GM19324 (cell line): ENCODE measurements at regions not wholly inside any gene's neighbourhood (a gene's known extent, or its start where the extent isn't known, plus 50 kb on each side); places are given as distances from the start of the nearest gene placed in this dataset.

Experiments used
- ATAC-seq: cut with Tn5 transposase; IDR thresholded peaks from one replicate; pipeline ENCODE4 v1.9.1; 2021; ENCODE audit warnings: mild to moderate bottlenecking, moderate library complexity; ENCODE audit not compliant: unreplicated experiment, low FRiP score

DNA sequence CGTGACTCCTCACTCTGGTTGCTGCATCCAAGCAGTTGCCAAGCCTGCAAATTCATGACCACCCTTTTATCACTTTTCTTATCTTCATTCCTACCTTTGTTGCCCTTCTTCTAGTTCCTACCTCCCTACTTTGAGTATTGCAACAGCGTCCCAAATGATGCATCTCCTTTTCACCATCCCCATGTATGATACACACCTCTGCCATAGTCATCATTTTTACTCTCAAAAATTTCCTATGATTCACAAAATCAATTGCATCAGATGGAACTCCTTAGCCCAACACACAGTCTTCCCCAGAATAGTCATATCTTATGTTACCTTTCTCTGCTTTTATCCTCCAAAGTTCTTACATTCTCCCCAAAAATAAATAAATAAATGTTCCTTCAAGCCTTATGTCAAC, 262.6 kb downstream of the TBL1XR1 start:
- ATAC-seq, result no peak

GRCh38 chr3:176933704-176934103, 263.6 kb downstream of the TBL1XR1 start:
- ATAC-seq, result no peak

GRCh38 chr3:176932433-176932832, 264.8 kb downstream of the TBL1XR1 start:
- no peak for ATAC-seq

DNA sequence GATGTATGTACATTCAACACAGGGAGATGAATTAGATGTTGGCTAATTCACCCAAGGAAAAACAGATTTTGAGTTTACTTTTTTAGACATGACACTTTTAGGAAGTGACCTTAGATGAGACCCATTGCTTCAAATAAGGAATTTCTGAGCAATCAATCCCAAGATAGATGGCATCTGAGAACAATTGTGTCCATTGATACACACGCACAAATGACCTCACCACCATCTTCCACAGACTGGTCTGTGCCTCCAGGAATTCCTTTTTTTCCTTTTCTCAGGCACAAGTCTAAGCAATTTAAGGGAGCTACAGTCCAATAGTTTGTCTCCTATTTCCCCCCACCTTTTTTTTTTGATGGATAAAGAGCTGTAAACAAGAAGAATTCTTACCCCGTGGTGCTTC, 265.3 kb downstream of the TBL1XR1 start:
- ATAC-seq, result no peak

- no peak for ATAC-seq
Observed at GRCh38 chr3:176930942-176931341, 266.3 kb downstream of the TBL1XR1 start.

DNA sequence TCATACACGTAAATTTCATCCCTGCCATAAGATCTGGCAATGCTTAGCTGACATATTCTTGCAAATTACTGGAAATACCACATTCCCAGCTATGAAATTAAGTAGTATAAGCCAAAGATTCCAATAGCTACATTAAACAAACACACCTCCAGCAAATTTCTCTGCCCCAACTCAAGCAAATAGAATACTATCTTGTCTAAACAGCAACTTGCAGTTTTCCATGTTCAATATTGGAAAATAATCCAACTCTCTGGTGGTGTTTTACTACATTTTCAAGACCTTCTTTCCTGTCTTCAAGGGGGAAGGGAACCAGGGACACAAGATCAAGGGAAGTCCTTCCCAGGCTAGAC, 268.7 kb downstream of the TBL1XR1 start:
- ATAC-seq, result no peak

- ATAC-seq, result no peak
Observed at GRCh38 chr3:176927706-176928581, 269.3 kb downstream of the TBL1XR1 start.

DNA sequence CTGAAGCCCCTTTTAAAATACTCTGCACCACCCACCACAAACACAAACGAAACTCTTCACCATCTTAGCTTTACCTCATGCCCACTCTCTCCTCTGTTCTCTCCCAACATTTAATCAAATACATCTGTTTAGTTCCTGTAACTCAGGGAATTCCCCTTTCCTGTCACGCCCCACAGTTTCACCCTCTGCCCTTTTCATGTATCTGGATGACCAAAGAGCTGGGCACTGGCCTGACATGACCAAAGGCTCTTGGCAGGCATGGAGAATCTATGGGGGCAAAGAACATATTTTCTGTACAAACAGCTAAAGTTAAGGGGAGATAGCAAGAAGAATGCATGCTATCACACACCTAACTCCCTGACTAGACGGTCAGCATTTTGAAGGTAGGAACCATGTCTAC, 270.0 kb downstream of the TBL1XR1 start:
- no peak for ATAC-seq

DNA sequence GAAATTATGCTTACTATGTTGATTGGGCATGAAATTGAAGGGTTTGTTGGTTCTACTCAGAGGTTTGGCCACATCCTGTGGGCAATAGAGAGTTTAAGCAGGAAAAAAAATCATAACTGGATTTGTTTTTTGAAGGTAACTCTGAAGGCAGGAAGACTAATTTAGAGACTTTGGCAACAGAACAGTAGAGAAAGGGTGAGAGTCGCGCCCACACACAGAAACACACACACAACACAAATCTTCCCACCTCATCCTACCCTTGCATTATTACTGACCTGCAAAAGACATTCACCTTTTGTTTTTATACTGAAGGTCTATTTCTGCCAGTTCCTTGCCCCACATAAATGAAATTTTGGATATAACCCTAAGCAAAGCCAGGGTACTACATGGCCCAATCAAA, 270.6 kb downstream of the TBL1XR1 start:
- ATAC-seq, result no peak

DNA sequence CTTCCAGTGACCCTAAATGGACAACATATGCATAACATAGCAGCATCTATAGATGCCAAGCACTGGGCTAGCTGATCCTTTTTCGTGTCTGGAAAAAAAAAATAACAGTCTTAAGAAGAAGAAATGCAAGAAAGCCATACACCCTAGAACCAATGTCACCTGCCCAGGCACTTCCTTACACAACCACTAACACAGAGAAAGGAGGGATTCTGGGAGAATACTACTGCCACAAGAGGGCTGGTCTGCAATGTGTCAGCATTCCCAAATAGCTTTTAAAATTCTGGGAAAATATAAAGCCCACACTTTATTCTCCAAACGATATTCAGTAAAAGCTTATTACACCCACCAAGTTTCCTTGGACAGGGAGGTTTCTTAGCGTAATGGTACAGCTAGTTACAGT, 271.2 kb downstream of the TBL1XR1 start:
- ATAC-seq, result no peak

DNA sequence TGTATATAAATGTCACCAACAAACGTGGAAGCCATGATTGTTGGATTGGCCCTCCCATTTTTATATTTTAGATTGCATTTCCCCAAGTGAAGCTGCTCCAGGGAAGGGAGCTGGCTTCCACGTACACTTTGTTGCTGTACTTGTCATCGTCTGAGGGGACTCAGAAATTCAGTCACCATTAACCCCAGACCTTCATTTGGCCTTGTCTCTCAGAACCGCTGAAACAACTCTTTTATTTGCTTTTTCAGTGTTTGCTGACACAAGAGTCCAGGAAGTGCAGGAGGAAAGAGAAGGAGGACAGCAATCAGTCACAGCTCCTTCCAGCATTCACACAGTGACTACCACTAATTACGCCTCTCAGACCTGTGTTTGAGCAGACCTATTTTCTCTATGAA, 276.5 kb downstream of the TBL1XR1 start:
- no peak for ATAC-seq

- no peak for ATAC-seq
Observed at GRCh38 chr3:176919836-176920765, 277.2 kb downstream of the TBL1XR1 start.

DNA sequence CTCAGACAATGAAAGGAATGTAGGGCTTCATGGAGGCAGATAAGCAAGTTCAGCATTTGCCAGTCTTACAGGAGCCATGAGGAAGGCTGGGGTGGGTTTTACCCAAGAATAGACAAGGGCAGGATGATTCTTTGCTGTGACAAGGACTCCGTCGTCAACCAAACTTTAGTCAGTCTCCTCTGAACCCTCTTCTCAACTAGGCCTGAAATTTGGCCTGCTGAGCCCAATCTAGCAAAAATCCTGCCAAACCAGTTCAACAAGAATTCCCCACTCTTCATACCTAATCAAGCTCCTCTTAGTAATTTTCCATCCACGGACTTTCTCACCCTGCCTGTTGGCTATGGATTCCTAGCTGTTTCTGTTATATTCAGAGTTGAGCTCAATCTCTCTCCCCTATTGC, 280.5 kb downstream of the TBL1XR1 start:
- no peak for ATAC-seq

DNA sequence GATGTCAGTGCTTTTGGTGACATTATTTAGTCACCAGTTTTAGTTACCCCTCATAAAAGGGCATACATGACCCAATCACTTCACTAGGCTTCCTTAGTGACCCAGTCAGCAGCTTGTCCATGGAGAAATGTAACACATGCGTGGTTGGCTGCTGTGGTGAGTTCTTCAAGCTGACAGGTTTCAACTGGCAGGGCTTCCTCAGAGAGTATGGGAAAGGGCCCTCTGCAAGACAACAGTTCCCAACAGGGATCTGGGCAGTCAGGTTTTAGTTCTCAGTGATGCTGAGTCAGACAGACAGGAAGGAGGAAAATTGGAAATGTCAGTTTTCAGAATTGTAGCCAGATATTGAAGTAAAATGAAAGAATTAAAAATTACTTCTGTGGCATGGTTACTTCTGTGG, 282.5 kb downstream of the TBL1XR1 start:
- ATAC-seq, result no peak

- no peak for ATAC-seq
Observed at GRCh38 chr3:176911579-176911978, 285.7 kb downstream of the TBL1XR1 start.

DNA sequence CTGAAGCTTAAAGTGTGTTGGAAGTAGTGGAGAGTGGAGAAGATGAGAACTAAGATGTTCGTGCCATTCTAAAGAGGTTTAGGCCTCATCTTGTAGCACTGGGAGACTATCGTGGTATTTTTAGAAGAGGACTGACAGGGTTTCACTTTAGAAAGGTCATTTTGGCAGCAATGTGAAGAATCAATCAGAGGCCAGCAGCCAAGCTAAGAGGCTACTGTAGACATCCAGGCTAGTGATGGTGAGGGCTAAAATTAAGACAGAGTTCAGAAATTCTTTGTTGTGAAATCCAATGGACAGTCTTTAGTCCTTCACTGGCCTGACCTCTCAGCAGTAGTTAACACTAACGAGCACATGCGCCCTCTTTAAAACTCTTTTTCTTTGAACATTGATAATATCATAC, 288.2 kb downstream of the TBL1XR1 start:
- no peak for ATAC-seq

DNA sequence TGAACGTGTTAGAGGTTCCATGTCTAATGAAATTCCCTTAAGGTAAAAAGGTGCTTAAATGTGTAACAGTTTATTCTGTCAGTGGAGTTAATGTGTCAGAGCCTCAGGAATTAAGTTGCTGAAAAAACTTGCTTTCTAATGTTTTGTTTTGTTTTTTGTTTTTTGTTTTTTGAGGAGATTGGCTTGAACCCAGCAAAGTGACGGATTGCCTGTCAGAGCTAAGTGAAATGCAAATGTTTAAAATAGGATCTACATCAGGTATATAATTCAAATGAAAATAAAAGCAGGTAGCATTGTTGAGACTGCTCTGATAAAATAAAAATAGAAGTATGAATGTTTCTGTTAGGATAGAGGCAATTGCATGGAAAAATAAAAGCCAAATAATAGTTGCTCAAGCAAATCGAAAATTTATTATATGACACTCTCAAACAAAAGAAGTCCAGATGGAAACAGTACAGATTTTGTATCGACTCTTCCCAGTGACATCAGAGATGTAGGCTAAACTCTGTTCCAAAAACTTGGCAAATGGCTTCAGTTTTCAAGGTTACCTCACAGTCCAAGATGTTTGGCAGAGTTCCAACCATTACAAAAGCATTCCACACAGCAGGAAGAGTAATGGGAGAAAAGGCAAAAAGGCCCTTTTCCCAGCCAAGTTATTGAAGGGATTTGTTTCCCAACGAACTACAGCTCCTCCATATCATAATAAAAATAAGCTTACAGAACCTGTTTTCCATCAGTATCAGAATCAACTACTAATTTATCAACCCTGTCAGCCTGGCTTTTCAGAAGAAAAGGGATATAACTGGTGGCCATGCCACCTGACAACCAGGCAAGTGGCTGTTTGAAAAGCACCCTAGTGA, 291.0 kb downstream of the TBL1XR1 start:
- no peak for ATAC-seq

DNA sequence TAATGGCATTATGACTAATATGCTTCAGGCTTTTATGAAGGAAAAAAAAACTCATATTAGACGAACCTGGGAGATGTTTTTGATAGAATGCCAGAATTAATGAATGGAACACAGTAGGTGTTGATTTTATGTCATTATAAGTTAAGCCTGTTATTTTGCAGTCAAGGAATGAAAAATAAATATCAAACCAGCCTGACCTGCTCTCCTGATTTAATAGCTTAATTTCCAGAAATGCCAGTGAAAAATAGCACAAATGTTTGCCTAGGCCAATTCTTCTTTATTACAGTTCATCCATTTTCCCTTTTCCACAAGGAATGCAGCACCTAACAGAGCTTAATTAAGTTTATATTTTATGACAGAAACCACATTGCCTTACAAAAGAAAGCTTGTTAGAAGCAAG, 292.0 kb downstream of the TBL1XR1 start:
- no peak for ATAC-seq

DNA sequence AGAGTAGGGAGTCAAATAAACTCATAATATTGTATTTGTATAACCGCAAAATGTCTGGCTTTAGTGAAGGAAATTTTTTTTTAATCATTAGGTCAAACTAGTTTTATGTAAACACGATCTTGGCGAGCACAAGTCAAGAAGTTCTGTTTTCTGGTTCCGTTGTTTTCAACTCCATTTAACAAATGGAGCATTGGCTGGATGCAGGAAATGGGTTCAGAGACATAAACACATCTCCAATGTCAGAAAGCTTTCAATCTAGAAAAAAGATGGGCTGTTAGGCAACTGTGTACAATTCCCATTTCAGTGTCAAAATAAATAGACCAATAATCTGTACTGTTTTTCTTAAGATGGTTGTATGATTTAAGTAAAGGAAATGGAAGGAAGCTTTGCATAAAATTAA, 292.8 kb downstream of the TBL1XR1 start:
- no peak for ATAC-seq

DNA sequence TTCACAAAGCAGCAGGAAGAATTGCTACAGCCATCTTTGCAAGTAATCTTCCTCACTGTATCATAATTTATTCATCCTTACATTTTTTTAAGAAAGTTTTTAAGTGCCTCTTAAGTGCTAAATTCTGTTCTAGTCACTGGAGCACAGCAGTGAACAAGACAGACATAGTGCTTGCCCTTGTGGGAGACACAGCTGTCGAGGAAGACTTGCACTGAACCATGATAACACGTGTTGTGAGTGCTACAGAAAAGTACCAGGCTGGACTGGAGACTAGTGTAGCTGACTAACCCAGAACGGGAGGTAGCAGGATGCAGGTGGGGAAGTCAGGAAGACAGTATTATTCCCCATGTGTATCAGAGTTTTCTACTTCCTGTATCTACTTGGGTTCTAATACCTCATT, 300.6 kb downstream of the TBL1XR1 start:
- ATAC-seq, result no peak

DNA sequence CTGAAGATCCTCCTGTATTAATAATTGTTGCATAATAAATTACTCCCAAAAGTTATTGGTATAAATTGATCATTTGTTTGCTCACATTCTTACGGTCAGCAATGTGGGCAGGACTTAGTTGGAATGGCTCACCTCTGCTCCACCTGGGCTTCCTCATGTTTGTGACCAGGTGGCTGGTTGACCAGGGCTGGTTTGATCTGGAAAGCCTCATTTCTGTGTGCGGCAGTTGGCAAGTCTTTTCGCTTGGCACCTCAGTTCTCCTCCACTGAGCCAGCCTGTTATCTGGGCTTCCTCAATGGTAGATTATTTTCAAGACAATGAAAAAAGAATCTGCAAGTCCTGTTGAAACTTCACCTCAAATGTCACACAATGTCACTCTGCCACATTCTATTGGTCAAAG, 301.1 kb downstream of the TBL1XR1 start:
- no peak for ATAC-seq
